Tibial nerve (tissue), 4 donors: ENCODE measurements at regions not wholly inside any gene's neighbourhood (a gene's known extent, or its start where the extent isn't known, plus 50 kb on each side); places are given as distances from the start of the nearest gene placed in this dataset.

Experiments
- EP300 ChIP-seq, 2 donors: sonication (generic); formaldehyde crosslinking; IDR thresholded peaks; one replicate each; pipeline ENCODE4 v1.6.1; 2017; ENCODE audit warnings: antibody characterized with exemption in 2 of 2, mild to moderate bottlenecking in 1 of 2
- POLR2A ChIP-seq, 2 donors: fragments of 450-650 bp; IDR thresholded peaks; one replicate each; pipeline ENCODE4 v1.6.1; 2017; ENCODE audit warnings: antibody characterized with exemption in 2 of 2, mild to moderate bottlenecking in 2 of 2, moderate library complexity in 2 of 2
- TF ChIP-seq, protein P1 (sequence below), 5 experiments: fragments of 200-600 bp in 3 of 5; fragments of 450-650 bp in 2 of 5; sonication (generic) in 3 of 5; IDR thresholded peaks; one replicate each; pipeline ENCODE4 v1.5.1; 2016 to 2019; ENCODE audit warnings: antibody characterized with exemption in 5 of 5, mild to moderate bottlenecking in 3 of 5, moderate library complexity in 2 of 5

DNA sequence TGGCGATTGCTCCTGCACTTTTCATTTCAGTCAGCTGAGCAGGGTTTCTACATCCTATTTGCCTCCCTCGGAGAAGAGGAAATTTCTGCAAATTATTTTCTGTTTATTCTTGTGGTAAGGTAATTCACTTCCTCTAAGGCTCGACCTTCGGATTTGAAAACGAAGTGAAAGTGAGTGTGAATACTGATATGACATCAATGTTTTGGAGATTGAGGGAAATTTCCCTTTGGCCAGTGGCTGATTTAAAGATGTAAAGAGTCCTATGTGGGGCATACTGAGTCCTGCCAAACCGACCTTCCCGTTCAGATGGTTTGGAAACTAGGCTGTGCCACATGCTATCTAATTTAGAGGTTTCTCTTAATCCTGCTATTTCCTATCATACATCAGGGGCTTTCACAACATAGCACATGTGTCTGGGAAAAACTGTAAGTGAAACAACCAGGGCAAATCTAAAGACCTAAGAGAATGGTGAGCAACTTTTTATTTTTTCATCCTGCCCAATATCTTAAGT is 112.3 kb downstream of the POSTN start:
- no peak for TF ChIP-seq POLR2A (IDR thresholded peaks at IDR 0.05)
- TF ChIP-seq, protein P1, sequence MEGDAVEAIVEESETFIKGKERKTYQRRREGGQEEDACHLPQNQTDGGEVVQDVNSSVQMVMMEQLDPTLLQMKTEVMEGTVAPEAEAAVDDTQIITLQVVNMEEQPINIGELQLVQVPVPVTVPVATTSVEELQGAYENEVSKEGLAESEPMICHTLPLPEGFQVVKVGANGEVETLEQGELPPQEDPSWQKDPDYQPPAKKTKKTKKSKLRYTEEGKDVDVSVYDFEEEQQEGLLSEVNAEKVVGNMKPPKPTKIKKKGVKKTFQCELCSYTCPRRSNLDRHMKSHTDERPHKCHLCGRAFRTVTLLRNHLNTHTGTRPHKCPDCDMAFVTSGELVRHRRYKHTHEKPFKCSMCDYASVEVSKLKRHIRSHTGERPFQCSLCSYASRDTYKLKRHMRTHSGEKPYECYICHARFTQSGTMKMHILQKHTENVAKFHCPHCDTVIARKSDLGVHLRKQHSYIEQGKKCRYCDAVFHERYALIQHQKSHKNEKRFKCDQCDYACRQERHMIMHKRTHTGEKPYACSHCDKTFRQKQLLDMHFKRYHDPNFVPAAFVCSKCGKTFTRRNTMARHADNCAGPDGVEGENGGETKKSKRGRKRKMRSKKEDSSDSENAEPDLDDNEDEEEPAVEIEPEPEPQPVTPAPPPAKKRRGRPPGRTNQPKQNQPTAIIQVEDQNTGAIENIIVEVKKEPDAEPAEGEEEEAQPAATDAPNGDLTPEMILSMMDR (IDR thresholded peaks at IDR 0.05) = no peak
- TF ChIP-seq EP300 (IDR thresholded peaks at IDR 0.05) = no peak
